Ishikawa (cell line): ENCODE measurements at regions not wholly inside any gene's neighbourhood (a gene's known extent, or its start where the extent isn't known, plus 50 kb on each side); places are given as distances from the start of the nearest gene placed in this dataset.

Experiments used
- CEBPB ChIP-seq: IDR thresholded peaks from 2 replicates; pipeline ENCODE4 v1.6.1; 2012
- EGR1 ChIP-seq: IDR thresholded peaks from 2 replicates; pipeline ENCODE4 v1.6.1; 2012
- EP300 ChIP-seq: IDR thresholded peaks from 2 replicates; pipeline ENCODE4 v1.6.1; 2012; ENCODE audit warnings: borderline replicate concordance
- MAX ChIP-seq: IDR thresholded peaks from 2 replicates; pipeline ENCODE4 v1.6.1; 2012
- NFIC ChIP-seq: IDR thresholded peaks from 2 replicates; pipeline ENCODE4 v1.6.1; 2012
- RAD21 ChIP-seq: IDR thresholded peaks from 2 replicates; pipeline ENCODE4 v1.6.1; 2012; ENCODE audit warnings: low read depth
- REST ChIP-seq: IDR thresholded peaks from 2 replicates; pipeline ENCODE4 v1.6.1; 2012; ENCODE audit warnings: low read depth, mild to moderate bottlenecking
- TCF12 ChIP-seq: IDR thresholded peaks from 2 replicates; pipeline ENCODE4 v1.6.1; 2012; ENCODE audit warnings: low read depth
- USF1 ChIP-seq: IDR thresholded peaks from 2 replicates; pipeline ENCODE4 v1.6.1; 2012
- YY1 ChIP-seq: IDR thresholded peaks from 2 replicates; pipeline ENCODE4 v1.6.1; 2012; ENCODE audit warnings: low read depth

- TF ChIP-seq MAX = no peak
- TF ChIP-seq CEBPB = no peak
- TF ChIP-seq RAD21 = no peak
- no peak for TF ChIP-seq YY1
- no peak for TF ChIP-seq TCF12
- no peak for TF ChIP-seq EP300
- no peak for TF ChIP-seq REST
- TF ChIP-seq NFIC = no peak
- no peak for TF ChIP-seq EGR1
- no peak for TF ChIP-seq USF1
Measured at GRCh38 chr16:26664086-26664485, 402.6 kb upstream of the C16orf82 start.
